ENCODE measurements at regions not wholly inside any gene's neighbourhood (a gene's known extent, or its start where the extent isn't known, plus 50 kb on each side); places are given as distances from the start of the nearest gene placed in this dataset.

GRCh38 chr13:99736541-99736940, 235.0 kb downstream of the ZIC5 start:
- TF ChIP-seq, protein P1, sequence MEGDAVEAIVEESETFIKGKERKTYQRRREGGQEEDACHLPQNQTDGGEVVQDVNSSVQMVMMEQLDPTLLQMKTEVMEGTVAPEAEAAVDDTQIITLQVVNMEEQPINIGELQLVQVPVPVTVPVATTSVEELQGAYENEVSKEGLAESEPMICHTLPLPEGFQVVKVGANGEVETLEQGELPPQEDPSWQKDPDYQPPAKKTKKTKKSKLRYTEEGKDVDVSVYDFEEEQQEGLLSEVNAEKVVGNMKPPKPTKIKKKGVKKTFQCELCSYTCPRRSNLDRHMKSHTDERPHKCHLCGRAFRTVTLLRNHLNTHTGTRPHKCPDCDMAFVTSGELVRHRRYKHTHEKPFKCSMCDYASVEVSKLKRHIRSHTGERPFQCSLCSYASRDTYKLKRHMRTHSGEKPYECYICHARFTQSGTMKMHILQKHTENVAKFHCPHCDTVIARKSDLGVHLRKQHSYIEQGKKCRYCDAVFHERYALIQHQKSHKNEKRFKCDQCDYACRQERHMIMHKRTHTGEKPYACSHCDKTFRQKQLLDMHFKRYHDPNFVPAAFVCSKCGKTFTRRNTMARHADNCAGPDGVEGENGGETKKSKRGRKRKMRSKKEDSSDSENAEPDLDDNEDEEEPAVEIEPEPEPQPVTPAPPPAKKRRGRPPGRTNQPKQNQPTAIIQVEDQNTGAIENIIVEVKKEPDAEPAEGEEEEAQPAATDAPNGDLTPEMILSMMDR (IDR thresholded peaks at IDR 0.05; ENCODE audit: low read depth, low read length) = no peak
- TF ChIP-seq EZH2phosphoT487 (IDR thresholded peaks at IDR 0.05; ENCODE audit: low read depth) = no peak
